HUES64 (cell line): ENCODE measurements at regions not wholly inside any gene's neighbourhood (a gene's known extent, or its start where the extent isn't known, plus 50 kb on each side); places are given as distances from the start of the nearest gene placed in this dataset.

Source experiments
- H3K27ac ChIP-seq: 2 replicates; pipeline ENCODE4 v1.7.0; 2013; ENCODE audit warnings: low read depth, low read length, inconsistent platforms
- H3K27me3 ChIP-seq: 2 replicates; pipeline ENCODE4 v1.6.1; 2013; ENCODE audit warnings: mild to moderate bottlenecking, low read length; ENCODE audit not compliant: insufficient read depth
- H3K36me3 ChIP-seq: 2 replicates; pipeline ENCODE4 v1.6.1; 2013; ENCODE audit warnings: mild to moderate bottlenecking, low read length; ENCODE audit not compliant: insufficient read depth
- H3K4me1 ChIP-seq: 2 replicates; pipeline ENCODE4 v1.6.1; 2013; ENCODE audit warnings: mild to moderate bottlenecking, low read length, moderate library complexity; ENCODE audit not compliant: insufficient read depth
- H3K4me3 ChIP-seq: 2 replicates; pipeline ENCODE4 v1.5.1; 2013; ENCODE audit warnings: mild to moderate bottlenecking, low read length, moderate library complexity
- H3K9ac ChIP-seq: 2 replicates; pipeline ENCODE4 v1.6.1; 2013; ENCODE audit warnings: mild to moderate bottlenecking, low read depth, low read length
- H3K9me3 ChIP-seq: 2 replicates; pipeline ENCODE4 v1.6.1; 2013; ENCODE audit warnings: low read depth, low read length; ENCODE audit not compliant: insufficient read depth
- WGBS: fragments of 150-250, 120-280 bp; methylation state at CpG from one replicate; pipeline ENCODE4 v1.1.7; 2013; ENCODE audit warnings: missing lambda C conversion rate; 5-methylcytosine and 5-hydroxymethylcytosine counted together

DNA sequence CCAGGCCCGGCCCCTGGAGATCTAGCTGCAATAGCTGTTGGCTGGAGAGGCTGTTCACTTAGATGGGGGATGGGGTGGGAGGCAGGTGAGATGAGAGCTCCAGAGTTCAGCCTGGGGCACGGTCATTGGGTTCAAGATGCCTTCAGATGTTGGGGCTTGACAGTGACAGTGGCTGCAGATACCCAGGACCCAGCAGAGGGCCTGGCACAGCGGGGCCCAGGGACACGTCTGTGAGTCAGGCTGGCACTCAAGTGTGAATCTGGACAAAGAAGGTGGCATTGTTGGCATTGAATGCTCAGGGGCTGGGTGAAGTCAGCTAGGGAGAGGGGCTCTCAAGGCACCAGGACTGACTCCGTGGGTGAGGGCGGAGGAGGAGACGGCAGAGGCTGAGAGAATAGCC, 328.1 kb downstream of the SEC14L1 start:
- Histone ChIP-seq H3K9ac (no peak overlapping the region), H3K27me3 (no peaks in the 10 kb centered on the region), H3K27ac (no peak overlapping the region)

GRCh38 chr17:77470330-77470786, 329.6 kb downstream of the SEC14L1 start:
- H3K4me1 ChIP-seq, result peaks cover 73% of the 10 kb centered on the region
- H3K4me3 ChIP-seq, result no peak overlapping the region
- H3K36me3 ChIP-seq, result peaks cover 16% of the 10 kb centered on the region; the same call in 1 of the 2 replicates
- no peaks in the 10 kb centered on the region for H3K9me3 ChIP-seq
- H3K27ac ChIP-seq, result peak overlapping the region; percentile 99
- 96% methylated on average over 3 of the region's 3 CpGs for WGBS
- no peak overlapping the region; the same call in 1 of the 2 replicates for H3K9ac ChIP-seq
- no peaks in the 10 kb centered on the region for H3K27me3 ChIP-seq

More for the DNA sequence above, 328.1 kb downstream of the SEC14L1 start:
- 90% methylated on average over 7 of the region's 7 CpGs for WGBS
- H3K36me3 ChIP-seq, result peaks cover 16% of the 10 kb centered on the region; the same call in 1 of the 2 replicates
- no peak overlapping the region for H3K4me3 ChIP-seq
- no peaks in the 10 kb centered on the region for H3K9me3 ChIP-seq
- peaks cover 65% of the 10 kb centered on the region for H3K4me1 ChIP-seq

- peaks cover 66% of the 10 kb centered on the region for H3K4me1 ChIP-seq
- 43% methylated on average over 9 of the region's 9 CpGs for WGBS
- no peaks in the 10 kb centered on the region for H3K27me3 ChIP-seq
- H3K9ac ChIP-seq, result peak overlapping the region; percentile 72; the same call in 1 of the 2 replicates
- peak overlapping the region; percentile 99 for H3K27ac ChIP-seq
- no peak overlapping the region for H3K4me3 ChIP-seq
- peaks cover 16% of the 10 kb centered on the region; the same call in 1 of the 2 replicates for H3K36me3 ChIP-seq
- no peaks in the 10 kb centered on the region for H3K9me3 ChIP-seq
These were observed 330.3 kb downstream of the SEC14L1 start for GRCh38 chr17:77470800-77471733.

- peaks cover 16% of the 10 kb centered on the region; the same call in 1 of the 2 replicates for H3K36me3 ChIP-seq
- no peaks in the 10 kb centered on the region for H3K9me3 ChIP-seq
- H3K4me1 ChIP-seq, result peaks cover 60% of the 10 kb centered on the region
- WGBS, result 12% methylated on average over 11 of the region's 12 CpGs
- H3K27ac ChIP-seq, result peak overlapping the region; percentile 99
- H3K4me3 ChIP-seq, result 0 out of 2 replicates have a peak overlapping the region, but pooled peaks have one; percentile 5
- H3K27me3 ChIP-seq, result no peaks in the 10 kb centered on the region
- peak overlapping the region; percentile 72 for H3K9ac ChIP-seq
These were observed 331.3 kb downstream of the SEC14L1 start for GRCh38 chr17:77471984-77472461.

DNA sequence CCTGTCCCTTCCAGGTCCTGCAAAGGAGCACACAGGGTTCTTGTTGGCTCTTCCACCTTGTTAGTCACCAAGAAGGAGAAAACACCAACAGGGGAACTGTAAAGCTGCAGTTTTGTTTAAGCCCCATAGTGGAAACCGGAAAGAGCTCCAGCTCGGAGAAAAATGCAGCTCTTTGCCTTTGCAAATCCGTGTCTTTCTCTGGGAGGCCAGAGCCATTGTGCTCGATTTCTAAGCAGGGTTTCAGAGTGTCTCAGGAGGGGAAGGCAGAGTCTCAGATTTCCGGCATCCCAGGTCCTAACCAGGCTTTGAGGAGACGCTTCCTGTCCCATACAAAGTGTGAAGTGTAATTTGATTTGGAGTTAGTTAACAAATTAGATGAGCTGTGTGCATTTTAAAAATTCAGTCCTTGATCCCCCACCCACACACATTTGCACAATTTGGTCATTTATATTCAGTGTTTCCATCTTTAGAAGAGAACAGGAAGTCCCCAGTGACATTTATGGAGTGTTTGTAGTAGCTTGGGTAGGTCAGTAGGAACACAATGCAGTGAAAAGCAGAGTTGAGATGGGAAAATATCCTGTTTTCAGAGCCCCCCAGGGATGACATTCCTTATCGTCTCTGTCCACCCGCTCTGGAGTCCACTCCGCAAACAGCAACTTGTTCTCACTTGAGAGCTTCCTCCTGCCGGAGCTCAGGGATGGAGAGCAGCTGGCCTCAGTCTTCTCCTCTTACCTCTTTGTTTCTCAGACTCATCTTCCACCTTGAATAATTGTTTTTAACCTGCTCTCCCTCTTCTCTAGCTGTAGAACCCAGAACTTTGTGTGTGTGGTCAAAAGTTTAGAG, 331.9 kb downstream of the SEC14L1 start:
- Histone ChIP-seq H3K36me3 (peaks cover 15% of the 10 kb centered on the region; the same call in 1 of the 2 replicates), H3K27me3 (no peaks in the 10 kb centered on the region), H3K4me1 (peaks cover 62% of the 10 kb centered on the region), H3K9me3 (no peaks in the 10 kb centered on the region), H3K9ac (peak overlapping the region; percentile 72), H3K27ac (peak overlapping the region; percentile 99), H3K4me3 (0 out of 2 replicates have a peak overlapping the region, but pooled peaks have one; percentile 5)
- WGBS, result 38% methylated on average over 10 of the region's 10 CpGs

GRCh38 chr17:77473615-77474226, 333.0 kb downstream of the SEC14L1 start:
- no peaks in the 10 kb centered on the region for H3K9me3 ChIP-seq
- WGBS, result 80% methylated on average over 6 of the region's 6 CpGs
- no peak overlapping the region for H3K9ac ChIP-seq
- no peaks in the 10 kb centered on the region for H3K27me3 ChIP-seq
- H3K27ac ChIP-seq, result peak overlapping the region; percentile 99
- no peak overlapping the region for H3K4me3 ChIP-seq
- H3K4me1 ChIP-seq, result peaks cover 62% of the 10 kb centered on the region
- H3K36me3 ChIP-seq, result peaks cover 14% of the 10 kb centered on the region; the same call in 1 of the 2 replicates

DNA sequence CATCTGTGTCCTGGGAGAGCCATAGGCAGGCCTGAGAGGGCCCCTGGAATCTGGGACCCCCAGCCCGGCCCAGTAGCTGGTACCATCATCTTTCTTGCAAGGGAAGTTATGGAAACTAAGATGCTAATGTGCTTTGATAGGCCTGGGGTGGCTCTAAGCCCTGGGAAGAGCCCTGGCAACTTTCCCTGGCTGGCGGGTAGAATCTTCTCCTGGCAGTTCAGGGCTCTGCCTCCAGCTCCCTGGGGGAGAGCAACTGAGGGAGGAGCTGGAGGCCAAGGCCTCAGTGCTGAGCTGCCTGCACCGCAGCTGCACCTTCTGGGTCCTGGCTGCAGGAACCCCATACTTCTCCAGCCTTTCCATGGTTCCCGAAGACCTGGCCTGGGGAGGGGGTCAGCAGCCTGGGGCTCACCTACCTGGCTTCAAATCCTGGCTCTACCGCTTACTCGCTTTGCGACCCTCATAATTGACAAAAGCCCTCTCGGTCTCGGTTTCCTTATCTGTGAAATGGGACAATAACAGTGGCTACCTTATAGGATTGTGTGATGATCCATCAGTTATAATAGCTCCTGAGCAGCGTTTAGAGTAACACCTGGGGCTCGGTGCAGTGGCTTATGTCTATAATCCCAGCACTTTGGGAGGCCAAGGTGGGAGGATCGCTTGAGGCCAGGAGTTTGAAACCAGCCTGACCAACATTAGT, 333.7 kb downstream of the SEC14L1 start:
- H3K36me3 ChIP-seq, result peaks cover 11% of the 10 kb centered on the region; the same call in 1 of the 2 replicates
- peaks cover 68% of the 10 kb centered on the region for H3K4me1 ChIP-seq

GRCh38 chr17:77475016-77475976, 334.5 kb downstream of the SEC14L1 start:
- H3K4me1 ChIP-seq, result peaks cover 72% of the 10 kb centered on the region
- H3K9me3 ChIP-seq, result no peaks in the 10 kb centered on the region
- 92% methylated on average over 27 of the region's 27 CpGs for WGBS
- peaks cover 3% of the 10 kb centered on the region; the same call in 1 of the 2 replicates for H3K36me3 ChIP-seq
- peak overlapping the region; percentile 30; the same call in 1 of the 2 replicates for H3K9ac ChIP-seq
- no peaks in the 10 kb centered on the region for H3K27me3 ChIP-seq
- no peak overlapping the region for H3K4me3 ChIP-seq
- no peak overlapping the region; the same call in 1 of the 2 replicates for H3K27ac ChIP-seq

More for the DNA sequence above, 333.7 kb downstream of the SEC14L1 start:
- peak overlapping the region; percentile 6; the same call in 1 of the 2 replicates for H3K27ac ChIP-seq
- WGBS, result 90% methylated on average over 12 of the region's 12 CpGs
- H3K9me3 ChIP-seq, result no peaks in the 10 kb centered on the region
- no peak overlapping the region for H3K9ac ChIP-seq
- no peaks in the 10 kb centered on the region for H3K27me3 ChIP-seq
- H3K4me3 ChIP-seq, result no peak overlapping the region

- Histone ChIP-seq H3K36me3 (peaks cover 3% of the 10 kb centered on the region; the same call in 1 of the 2 replicates), H3K9ac (no peak overlapping the region), H3K9me3 (no peaks in the 10 kb centered on the region), H3K27ac (peak overlapping the region; percentile 11; the same call in 1 of the 2 replicates), H3K27me3 (no peaks in the 10 kb centered on the region), H3K4me1 (peaks cover 67% of the 10 kb centered on the region), H3K4me3 (no peak overlapping the region)
- 89% methylated on average over 7 of the region's 7 CpGs for WGBS
These were observed 335.2 kb downstream of the SEC14L1 start for GRCh38 chr17:77476006-77476405.
